GM23248 (cell line): ENCODE measurements at regions not wholly inside any gene's neighbourhood (a gene's known extent, or its start where the extent isn't known, plus 50 kb on each side); places are given as distances from the start of the nearest gene placed in this dataset.

Source experiments
- EZH2 ChIP-seq: fragments of 200-600 bp; sonication (generic); IDR thresholded peaks from 2 replicates; pipeline ENCODE4 v1.6.1; 2018; ENCODE audit warnings: antibody characterized with exemption, mild to moderate bottlenecking; ENCODE audit not compliant: insufficient read depth, poor library complexity, severe bottlenecking
- EZH2phosphoT487 ChIP-seq: fragments of 200-600 bp; sonication (generic); IDR thresholded peaks from 2 replicates; pipeline ENCODE4 v1.6.1; 2018; ENCODE audit warnings: antibody characterized with exemption, moderate library complexity, mild to moderate bottlenecking, low read depth; ENCODE audit not compliant: insufficient read depth

DNA sequence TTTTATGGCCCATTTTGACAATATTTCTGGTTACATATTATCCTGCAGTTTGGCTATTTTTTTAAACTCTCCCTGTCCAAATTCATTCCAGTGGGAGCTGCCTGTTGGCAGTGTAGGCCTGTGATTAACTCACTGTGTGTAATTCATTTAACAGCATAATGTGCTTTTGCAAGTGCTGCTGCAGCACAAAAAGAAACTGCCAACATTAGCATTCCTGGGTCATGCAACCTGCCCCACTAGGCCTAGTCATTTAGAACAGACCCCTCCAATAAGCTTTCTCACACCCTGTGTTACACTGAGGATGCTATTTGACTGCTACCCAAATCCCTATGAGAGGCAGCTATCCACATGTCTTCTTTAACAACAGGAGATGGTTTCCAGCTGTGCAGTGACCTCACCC is 251.2 kb upstream of the UBE2E2 start:
- TF ChIP-seq EZH2 (no peak), EZH2phosphoT487 (no peak)
